K562 (cell line): ENCODE measurements at regions not wholly inside any gene's neighbourhood (a gene's known extent, or its start where the extent isn't known, plus 50 kb on each side); places are given as distances from the start of the nearest gene placed in this dataset.
A peak's percentile ranks its signal among the peaks of the same experiment; 100 is the strongest.

ENCODE experiments used
- CHD4 ChIP-seq: fragments of 200-600 bp; sonication (generic); IDR thresholded peaks from 3 replicates; pipeline ENCODE4 v1.6.1; 2012; ENCODE audit warnings: low read depth, mild to moderate bottlenecking, mixed read lengths, low read length, inconsistent platforms; ENCODE audit not compliant: insufficient read depth, insufficient replicate concordance, poor library complexity, severe bottlenecking
- CXXC5 ChIP-seq: fragments of 250-450 bp; sonication (Bioruptor Pico); IDR thresholded peaks from 2 replicates; pipeline ENCODE4 v1.8.0; 2022; ENCODE audit warnings: inconsistent platforms, mild to moderate bottlenecking, moderate library complexity
- DMBX1 ChIP-seq: fragments of 250-450 bp; sonication (Bioruptor Pico); IDR thresholded peaks from 2 replicates; pipeline ENCODE4 v1.8.0; 2022; ENCODE audit warnings: inconsistent platforms, mild to moderate bottlenecking, moderate library complexity, borderline replicate concordance
- FOSL1 ChIP-seq: fragments of 200-800 bp; sonication (Bioruptor generic); conservative IDR thresholded peaks from 2 replicates; pipeline ENCODE4 v1.6.1; 2016; ENCODE audit warnings: missing genetic modification characterization, missing compliant biosample characterization
- FOXA3 ChIP-seq, 2 experiments: fragments of 450-650 bp in 1 of 2; sonication (generic) in 1 of 2; formaldehyde crosslinking; IDR thresholded peaks in 1 of 2; conservative IDR thresholded peaks in 1 of 2; 2 replicates each; pipeline versions ENCODE4 v1.4.0 to v1.8.0; 2020 to 2022; ENCODE audit warnings: mild to moderate bottlenecking in 2 of 2, missing genetic modification reagents in 1 of 2
- JUN ChIP-seq, 2 experiments: sonication (generic) in 1 of 2; formaldehyde crosslinking in 1 of 2; IDR thresholded peaks; 2 replicates each; pipeline versions ENCODE4 v1.6.1 to v1.8.0; 2012 to 2022; ENCODE audit warnings: borderline replicate concordance in 2 of 2, mild to moderate bottlenecking in 2 of 2, improper control_type of control experiment in 1 of 2, low read depth in 1 of 2, low read length in 1 of 2, missing genetic modification reagents in 1 of 2
- POLR3G ChIP-seq: IDR thresholded peaks from 2 replicates; pipeline ENCODE4 v1.6.1; 2011; ENCODE audit not compliant: insufficient read length, insufficient replicate concordance; ENCODE audit errors: extremely low read depth
- PTBP1 ChIP-seq: fragments of 200-400 bp; formaldehyde crosslinking; IDR thresholded peaks from 2 replicates; pipeline ENCODE4 v1.6.1; 2017; ENCODE audit warnings: low read depth, low read length
- RBM39 ChIP-seq: fragments of 200-400 bp; formaldehyde crosslinking; optimal IDR thresholded peaks from 2 replicates; pipeline ENCODE3; 2018; ENCODE audit warnings: low read depth, low read length
- SIRT6 ChIP-seq: IDR thresholded peaks from one replicate; pipeline ENCODE4 v1.6.1; 2012; ENCODE audit warnings: low read depth, mild to moderate bottlenecking, control low read depth, inconsistent platforms, low read length, moderate library complexity
- SMARCE1 ChIP-seq: fragments of 450-650 bp; IDR thresholded peaks from 2 replicates; pipeline ENCODE4 v1.7.1; 2016; ENCODE audit warnings: mild to moderate bottlenecking
- ZNF311 ChIP-seq: fragments of 250-450 bp; sonication (Bioruptor Pico); IDR thresholded peaks from 2 replicates; pipeline ENCODE4 v1.4.0; 2020; ENCODE audit warnings: mild to moderate bottlenecking, moderate library complexity
- ZNF561 ChIP-seq: fragments of 450-650 bp; formaldehyde crosslinking; conservative IDR thresholded peaks from 2 replicates; pipeline ENCODE4 v1.4.0; 2020; ENCODE audit warnings: mild to moderate bottlenecking, moderate library complexity
- ZNF696 ChIP-seq: fragments of 250-450 bp; sonication (Bioruptor Pico); conservative IDR thresholded peaks from 2 replicates; pipeline ENCODE4 v1.4.0; 2020; ENCODE audit warnings: mild to moderate bottlenecking, moderate library complexity
- ZNF707 ChIP-seq: fragments of 250-450 bp; sonication (Bioruptor Pico); conservative IDR thresholded peaks from 2 replicates; pipeline ENCODE4 v1.8.0; 2022; ENCODE audit warnings: inconsistent platforms, mild to moderate bottlenecking, moderate library complexity
- ZNF76 ChIP-seq: fragments of 250-450 bp; sonication (Bioruptor Pico); IDR thresholded peaks from 2 replicates; pipeline ENCODE4 v1.4.0; 2020; ENCODE audit warnings: mild to moderate bottlenecking, moderate library complexity, borderline replicate concordance
- TF ChIP-seq, protein P1 (sequence below): fragments of 200-400 bp; formaldehyde crosslinking; IDR thresholded peaks from 2 replicates; pipeline ENCODE4 v1.6.1; 2017; ENCODE audit warnings: mild to moderate bottlenecking, low read depth, low read length, moderate library complexity
- TF ChIP-seq, protein P2 (sequence below): sonication (generic); formaldehyde crosslinking; IDR thresholded peaks from 2 replicates; pipeline ENCODE4 v1.8.1; 2023; ENCODE audit warnings: mild to moderate bottlenecking, missing genetic modification reagents
- TF ChIP-seq, protein P3 (sequence below): fragments of 450-650 bp; IDR thresholded peaks from 2 replicates; pipeline ENCODE4 v1.6.1; 2016; ENCODE audit warnings: missing biosample characterization, missing genetic modification characterization
- TF ChIP-seq, protein P4 (sequence below), 2 experiments: fragments of 450-650 bp in 1 of 2; IDR thresholded peaks; 2 replicates each; pipeline ENCODE4 v1.6.1; 2011 to 2017; ENCODE audit warnings: low read depth in 2 of 2, antibody characterized with exemption in 1 of 2, borderline replicate concordance in 1 of 2, low read length in 1 of 2, mild to moderate bottlenecking in 1 of 2, mixed read lengths in 1 of 2; ENCODE audit not compliant: control insufficient read depth in 1 of 2

DNA sequence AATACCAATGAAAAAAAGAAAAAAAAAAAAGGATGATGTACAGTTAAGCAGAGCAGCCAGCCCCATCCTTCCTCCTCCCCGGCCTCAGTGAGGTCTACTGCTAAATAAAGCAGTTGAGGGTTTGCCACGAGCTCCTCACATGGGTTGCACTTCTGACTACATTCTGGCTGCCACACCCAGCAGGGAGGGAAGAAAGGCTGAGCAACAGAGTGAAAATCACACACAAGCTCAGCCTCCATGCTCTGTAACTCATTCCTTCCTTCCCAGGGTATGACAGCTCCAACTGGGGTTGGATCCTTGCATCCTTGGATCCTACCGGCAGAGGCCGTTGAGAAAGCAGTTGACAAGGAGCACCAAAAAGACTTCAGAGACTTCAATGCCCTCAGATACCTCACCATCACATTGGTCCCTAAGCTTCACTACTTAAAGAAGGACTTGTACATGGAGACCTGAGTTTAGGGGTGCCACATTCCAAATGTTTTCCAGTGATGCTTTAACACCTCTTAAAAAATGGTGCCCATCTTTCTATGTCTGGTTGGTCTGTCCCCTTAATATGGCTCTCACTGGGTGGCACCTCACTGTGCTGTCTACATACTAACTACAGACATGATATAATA is 52.9 kb upstream of the PIK3CG start (continued):
- TF ChIP-seq DMBX1 (CRISPR knock-in tag) (peak; percentile 85), POLR3G (no peak), ZNF707 (CRISPR knock-in tag) (no peak), SMARCE1 (no peak), CXXC5 (CRISPR knock-in tag) (peak; percentile 72), FOXA3 (CRISPR knock-in tag; conservative IDR thresholded peaks at IDR 0.05 in 1 of 2, IDR thresholded peaks at IDR 0.05 in 1 of 2) (no peak), FOSL1 (no peak), CHD4 (no peak), RBM39 (no peak), PTBP1 (no peak), SIRT6 (no peak), JUN (IDR thresholded peaks at IDR 0.05; ENCODE audit: borderline replicate concordance, low read depth, low read length) (no peak), JUN (CRISPR knock-in tag; IDR thresholded peaks at IDR 0.05; ENCODE audit: borderline replicate concordance) (no peak), ZNF696 (no peak), ZNF311 (0 out of 2 replicates have a peak, but pooled peaks have one; percentile 1), ZNF561 (no peak), ZNF76 (CRISPR knock-in tag) (no peak; the same call in 1 of the 2 replicates)
- TF ChIP-seq, protein P1, sequence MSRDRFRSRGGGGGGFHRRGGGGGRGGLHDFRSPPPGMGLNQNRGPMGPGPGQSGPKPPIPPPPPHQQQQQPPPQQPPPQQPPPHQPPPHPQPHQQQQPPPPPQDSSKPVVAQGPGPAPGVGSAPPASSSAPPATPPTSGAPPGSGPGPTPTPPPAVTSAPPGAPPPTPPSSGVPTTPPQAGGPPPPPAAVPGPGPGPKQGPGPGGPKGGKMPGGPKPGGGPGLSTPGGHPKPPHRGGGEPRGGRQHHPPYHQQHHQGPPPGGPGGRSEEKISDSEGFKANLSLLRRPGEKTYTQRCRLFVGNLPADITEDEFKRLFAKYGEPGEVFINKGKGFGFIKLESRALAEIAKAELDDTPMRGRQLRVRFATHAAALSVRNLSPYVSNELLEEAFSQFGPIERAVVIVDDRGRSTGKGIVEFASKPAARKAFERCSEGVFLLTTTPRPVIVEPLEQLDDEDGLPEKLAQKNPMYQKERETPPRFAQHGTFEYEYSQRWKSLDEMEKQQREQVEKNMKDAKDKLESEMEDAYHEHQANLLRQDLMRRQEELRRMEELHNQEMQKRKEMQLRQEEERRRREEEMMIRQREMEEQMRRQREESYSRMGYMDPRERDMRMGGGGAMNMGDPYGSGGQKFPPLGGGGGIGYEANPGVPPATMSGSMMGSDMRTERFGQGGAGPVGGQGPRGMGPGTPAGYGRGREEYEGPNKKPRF, result no peak
- TF ChIP-seq, protein P2, sequence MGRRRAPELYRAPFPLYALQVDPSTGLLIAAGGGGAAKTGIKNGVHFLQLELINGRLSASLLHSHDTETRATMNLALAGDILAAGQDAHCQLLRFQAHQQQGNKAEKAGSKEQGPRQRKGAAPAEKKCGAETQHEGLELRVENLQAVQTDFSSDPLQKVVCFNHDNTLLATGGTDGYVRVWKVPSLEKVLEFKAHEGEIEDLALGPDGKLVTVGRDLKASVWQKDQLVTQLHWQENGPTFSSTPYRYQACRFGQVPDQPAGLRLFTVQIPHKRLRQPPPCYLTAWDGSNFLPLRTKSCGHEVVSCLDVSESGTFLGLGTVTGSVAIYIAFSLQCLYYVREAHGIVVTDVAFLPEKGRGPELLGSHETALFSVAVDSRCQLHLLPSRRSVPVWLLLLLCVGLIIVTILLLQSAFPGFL (CRISPR knock-in tag), result no peak
- TF ChIP-seq, protein P3, sequence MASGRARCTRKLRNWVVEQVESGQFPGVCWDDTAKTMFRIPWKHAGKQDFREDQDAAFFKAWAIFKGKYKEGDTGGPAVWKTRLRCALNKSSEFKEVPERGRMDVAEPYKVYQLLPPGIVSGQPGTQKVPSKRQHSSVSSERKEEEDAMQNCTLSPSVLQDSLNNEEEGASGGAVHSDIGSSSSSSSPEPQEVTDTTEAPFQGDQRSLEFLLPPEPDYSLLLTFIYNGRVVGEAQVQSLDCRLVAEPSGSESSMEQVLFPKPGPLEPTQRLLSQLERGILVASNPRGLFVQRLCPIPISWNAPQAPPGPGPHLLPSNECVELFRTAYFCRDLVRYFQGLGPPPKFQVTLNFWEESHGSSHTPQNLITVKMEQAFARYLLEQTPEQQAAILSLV, result 0 out of 2 replicates have a peak, but pooled peaks have one; percentile 6
- TF ChIP-seq, protein P4, sequence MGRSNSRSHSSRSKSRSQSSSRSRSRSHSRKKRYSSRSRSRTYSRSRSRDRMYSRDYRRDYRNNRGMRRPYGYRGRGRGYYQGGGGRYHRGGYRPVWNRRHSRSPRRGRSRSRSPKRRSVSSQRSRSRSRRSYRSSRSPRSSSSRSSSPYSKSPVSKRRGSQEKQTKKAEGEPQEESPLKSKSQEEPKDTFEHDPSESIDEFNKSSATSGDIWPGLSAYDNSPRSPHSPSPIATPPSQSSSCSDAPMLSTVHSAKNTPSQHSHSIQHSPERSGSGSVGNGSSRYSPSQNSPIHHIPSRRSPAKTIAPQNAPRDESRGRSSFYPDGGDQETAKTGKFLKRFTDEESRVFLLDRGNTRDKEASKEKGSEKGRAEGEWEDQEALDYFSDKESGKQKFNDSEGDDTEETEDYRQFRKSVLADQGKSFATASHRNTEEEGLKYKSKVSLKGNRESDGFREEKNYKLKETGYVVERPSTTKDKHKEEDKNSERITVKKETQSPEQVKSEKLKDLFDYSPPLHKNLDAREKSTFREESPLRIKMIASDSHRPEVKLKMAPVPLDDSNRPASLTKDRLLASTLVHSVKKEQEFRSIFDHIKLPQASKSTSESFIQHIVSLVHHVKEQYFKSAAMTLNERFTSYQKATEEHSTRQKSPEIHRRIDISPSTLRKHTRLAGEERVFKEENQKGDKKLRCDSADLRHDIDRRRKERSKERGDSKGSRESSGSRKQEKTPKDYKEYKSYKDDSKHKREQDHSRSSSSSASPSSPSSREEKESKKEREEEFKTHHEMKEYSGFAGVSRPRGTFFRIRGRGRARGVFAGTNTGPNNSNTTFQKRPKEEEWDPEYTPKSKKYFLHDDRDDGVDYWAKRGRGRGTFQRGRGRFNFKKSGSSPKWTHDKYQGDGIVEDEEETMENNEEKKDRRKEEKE (IDR thresholded peaks at IDR 0.05; ENCODE audit: borderline replicate concordance in 1 of 2, control insufficient read depth in 1 of 2, low read depth in 2 of 2, low read length in 1 of 2), result no peak
